ENCODE measurements at regions not wholly inside any gene's neighbourhood (a gene's known extent, or its start where the extent isn't known, plus 50 kb on each side); places are given as distances from the start of the nearest gene placed in this dataset.

GRCh38 chr1:69271587-69272125 lies 296.1 kb upstream of the LRRC7 start:
- Mint-ChIP-seq H3K36me3 (ENCODE audit: low read depth) (no peaks in the 10 kb centered on the region), H3K4me1 (ENCODE audit: low read depth) (no peaks in the 10 kb centered on the region), H3K9me3 (no peaks in the 10 kb centered on the region), H3K4me3 (no peak overlapping the region), H3K27ac (no peak overlapping the region), H3K27me3 (no peaks in the 10 kb centered on the region)
- no peak for DNase-seq
- Histone ChIP-seq H3K4me3 (ENCODE audit: low read length) (no peak overlapping the region), H3K4me1 (ENCODE audit: insufficient read depth, low read length) (no peaks in the 10 kb centered on the region), H3K27ac (ENCODE audit: low read depth in 1 of 2, low read length in 2 of 2) (no peak overlapping the region), H3K27me3 (ENCODE audit: control insufficient read depth in 1 of 2, insufficient read depth in 2 of 2, low read length in 2 of 2) (no peaks in the 10 kb centered on the region), H3K9me3 (ENCODE audit: control insufficient read depth in 1 of 2, insufficient read depth in 1 of 2, low read length in 2 of 2) (peaks cover 0 to 3% of the 10 kb centered on the region in 2 experiments), H3K36me3 (ENCODE audit: insufficient read depth, low read length) (no peaks in the 10 kb centered on the region)
- TF ChIP-seq CTCF (IDR thresholded peaks at IDR 0.05) = no peak
- ChIA-PET POLR2A (no interaction called here), CTCF (no interaction called here)
- intact Hi-C loops (cut with DNase I, micrococcal nuclease) = no loop called here
- no peak for ATAC-seq (ENCODE audit: poor library complexity)

GRCh38 chr1:69272684-69273083 lies 295.0 kb upstream of the LRRC7 start:
- no peaks in the 10 kb centered on the region for H3K36me3 Mint-ChIP-seq (ENCODE audit: low read depth)
- intact Hi-C loops (cut with DNase I, micrococcal nuclease) = no loop called here

GRCh38 chr1:69278923-69279322 lies 288.8 kb upstream of the LRRC7 start:
- H3K36me3 ChIP-seq (ENCODE audit: insufficient read depth, low read length) = no peaks in the 10 kb centered on the region
- no peaks in the 10 kb centered on the region for H3K36me3 Mint-ChIP-seq (ENCODE audit: low read depth)
- no peak for TF ChIP-seq CTCF (IDR thresholded peaks at IDR 0.05)
- POLR2A ChIA-PET = interaction anchor here (0.7 kb wide), 1 partner anchor 791 kb away, joined by 3 read pairs; no protein-coding TSS in a partner anchor
- no peak overlapping the region for H3K4me3 Mint-ChIP-seq
- H3K4me1 Mint-ChIP-seq (ENCODE audit: low read depth) = no peaks in the 10 kb centered on the region
- CTCF ChIA-PET = no interaction called here
- H3K9me3 Mint-ChIP-seq = no peaks in the 10 kb centered on the region
- H3K27ac Mint-ChIP-seq = no peak overlapping the region
- no peaks in the 10 kb centered on the region for H3K4me1 ChIP-seq (ENCODE audit: insufficient read depth, low read length)
- intact Hi-C loops (cut with DNase I, micrococcal nuclease) = no loop called here
- no peak overlapping the region for H3K4me3 ChIP-seq (ENCODE audit: low read length)
- H3K27ac ChIP-seq (ENCODE audit: low read depth in 1 of 2, low read length in 2 of 2) = no peak overlapping the region
- H3K27me3 Mint-ChIP-seq = no peaks in the 10 kb centered on the region
- ATAC-seq (ENCODE audit: poor library complexity) (no peak), DNase-seq (no peak)
- no peaks in the 10 kb centered on the region for H3K9me3 ChIP-seq (ENCODE audit: control insufficient read depth in 1 of 2, insufficient read depth in 1 of 2, low read length in 2 of 2)
- H3K27me3 ChIP-seq (ENCODE audit: control insufficient read depth in 1 of 2, insufficient read depth in 2 of 2, low read length in 2 of 2) = no peaks in the 10 kb centered on the region

More at GRCh38 chr1:69272684-69273083, 295.0 kb upstream of the LRRC7 start:
- no peaks in the 10 kb centered on the region for H3K27me3 ChIP-seq (ENCODE audit: control insufficient read depth in 1 of 2, insufficient read depth in 2 of 2, low read length in 2 of 2)
- ChIA-PET CTCF (no interaction called here), POLR2A (no interaction called here)
- H3K4me3 ChIP-seq (ENCODE audit: low read length) = no peak overlapping the region
- H3K27ac Mint-ChIP-seq = no peak overlapping the region
- peaks cover 0 to 3% of the 10 kb centered on the region in 2 experiments for H3K9me3 ChIP-seq (ENCODE audit: control insufficient read depth in 1 of 2, insufficient read depth in 1 of 2, low read length in 2 of 2)
- H3K4me1 ChIP-seq (ENCODE audit: insufficient read depth, low read length) = no peaks in the 10 kb centered on the region
- H3K4me3 Mint-ChIP-seq = no peak overlapping the region
- H3K27me3 Mint-ChIP-seq = no peaks in the 10 kb centered on the region
- no peaks in the 10 kb centered on the region for H3K36me3 ChIP-seq (ENCODE audit: insufficient read depth, low read length)
- H3K27ac ChIP-seq (ENCODE audit: low read depth in 1 of 2, low read length in 2 of 2) = no peak overlapping the region
- no peak for ATAC-seq (ENCODE audit: poor library complexity)
- no peaks in the 10 kb centered on the region for H3K4me1 Mint-ChIP-seq (ENCODE audit: low read depth)
- no peak for TF ChIP-seq CTCF (IDR thresholded peaks at IDR 0.05)
- no peaks in the 10 kb centered on the region for H3K9me3 Mint-ChIP-seq
- DNase-seq = no peak
